ENCODE measurements at regions not wholly inside any gene's neighbourhood (a gene's known extent, or its start where the extent isn't known, plus 50 kb on each side); places are given as distances from the start of the nearest gene placed in this dataset.

- no peak overlapping the region for H3K4me3 ChIP-seq (replicated peaks; ENCODE audit: low read depth, low read length)
- no peak for DNase-seq (ENCODE audit: low read depth)
- TF ChIP-seq CTCF (IDR thresholded peaks at IDR 0.05; ENCODE audit: low read length, missing control alignments): no peak
Observed at GRCh38 chr5:125272357-125272756, 525.9 kb upstream of the ZNF608 start.

- no peak for DNase-seq (ENCODE audit: low read depth)
- H3K4me3 ChIP-seq (replicated peaks; ENCODE audit: low read depth, low read length): no peak overlapping the region
- TF ChIP-seq CTCF (IDR thresholded peaks at IDR 0.05; ENCODE audit: low read length, missing control alignments): no peak
Observed at GRCh38 chr5:125274211-125274610, 527.8 kb upstream of the ZNF608 start.

- DNase-seq (ENCODE audit: low read depth): peak; percentile 14
- H3K4me3 ChIP-seq (replicated peaks; ENCODE audit: low read depth, low read length): no peak overlapping the region
- TF ChIP-seq CTCF (IDR thresholded peaks at IDR 0.05; ENCODE audit: low read length, missing control alignments): no peak
Observed at GRCh38 chr5:125274938-125275724, 528.7 kb upstream of the ZNF608 start.

GRCh38 chr5:125275725-125276090 is 529.3 kb upstream of the ZNF608 start:
- no peak for DNase-seq (ENCODE audit: low read depth)
- no peak for TF ChIP-seq CTCF (IDR thresholded peaks at IDR 0.05; ENCODE audit: low read length, missing control alignments)
- no peak overlapping the region for H3K4me3 ChIP-seq (replicated peaks; ENCODE audit: low read depth, low read length)

GRCh38 chr5:125276096-125276495 is 529.7 kb upstream of the ZNF608 start:
- TF ChIP-seq CTCF (IDR thresholded peaks at IDR 0.05; ENCODE audit: low read length, missing control alignments): no peak
- DNase-seq (ENCODE audit: low read depth): no peak
- H3K4me3 ChIP-seq (replicated peaks; ENCODE audit: low read depth, low read length): no peak overlapping the region

GRCh38 chr5:125277494-125278154 is 531.2 kb upstream of the ZNF608 start:
- TF ChIP-seq CTCF (IDR thresholded peaks at IDR 0.05; ENCODE audit: low read length, missing control alignments): no peak
- H3K4me3 ChIP-seq (replicated peaks; ENCODE audit: low read depth, low read length): no peak overlapping the region
- peak; percentile 85 for DNase-seq (ENCODE audit: low read depth)
